HG02623 (cell line): ENCODE measurements at regions not wholly inside any gene's neighbourhood (a gene's known extent, or its start where the extent isn't known, plus 50 kb on each side); places are given as distances from the start of the nearest gene placed in this dataset.
A peak's percentile ranks its signal among the peaks of the same experiment; 100 is the strongest.

ENCODE experiments used
- ATAC-seq: cut with Tn5 transposase; IDR thresholded peaks from one replicate; pipeline ENCODE4 v1.9.1; 2021; ENCODE audit warnings: moderate library complexity; ENCODE audit not compliant: unreplicated experiment

GRCh38 chr11:92822410-92822809, 147.0 kb upstream of the MTNR1B start:
- no peak for ATAC-seq

GRCh38 chr11:92826136-92826535, 143.3 kb upstream of the MTNR1B start:
- no peak for ATAC-seq

DNA sequence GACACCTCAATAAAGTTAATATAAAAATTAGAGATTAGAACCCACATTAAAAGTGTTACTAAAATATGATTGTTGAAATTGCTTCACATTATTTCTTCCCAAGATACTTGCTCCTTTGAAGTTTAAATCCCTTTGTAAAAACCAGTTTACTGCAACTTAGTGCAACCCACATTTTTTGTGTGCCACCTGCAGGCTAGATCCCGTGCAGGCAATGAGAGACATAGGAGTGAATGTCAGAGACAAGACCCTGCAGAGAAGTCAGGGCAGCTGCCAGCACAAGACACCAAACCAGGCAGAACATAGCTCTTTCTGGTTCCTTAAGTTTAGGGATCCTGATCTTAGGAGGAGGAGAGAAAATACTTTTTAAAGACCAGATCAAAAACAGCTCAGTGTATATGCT, 142.8 kb upstream of the MTNR1B start:
- no peak for ATAC-seq

GRCh38 chr11:92827132-92827531, 142.3 kb upstream of the MTNR1B start:
- no peak for ATAC-seq

DNA sequence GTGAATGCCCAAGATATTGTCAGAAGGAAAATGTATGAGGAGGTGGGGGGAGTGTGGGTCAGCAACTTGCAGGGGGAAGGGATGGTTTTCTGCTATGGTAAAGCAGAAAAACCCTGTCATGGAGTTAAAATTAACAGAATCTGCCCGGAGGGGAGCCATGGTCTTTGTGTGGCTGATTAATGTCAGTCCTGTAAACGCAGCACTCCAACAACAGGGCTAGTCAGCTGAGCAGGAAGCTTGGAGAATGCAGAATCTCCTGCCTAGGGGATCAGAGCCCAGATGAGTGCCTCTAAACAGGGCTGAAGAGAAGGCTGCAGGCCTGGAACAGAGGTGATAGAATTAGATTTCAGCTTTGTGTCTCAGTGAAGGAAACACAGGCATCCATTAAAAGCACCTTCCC, 140.9 kb upstream of the MTNR1B start:
- no peak for ATAC-seq

- no peak for ATAC-seq
These were observed 140.3 kb upstream of the MTNR1B start for GRCh38 chr11:92829121-92829520.

- ATAC-seq = no peak
These were observed 139.8 kb upstream of the MTNR1B start for GRCh38 chr11:92829671-92830070.

DNA sequence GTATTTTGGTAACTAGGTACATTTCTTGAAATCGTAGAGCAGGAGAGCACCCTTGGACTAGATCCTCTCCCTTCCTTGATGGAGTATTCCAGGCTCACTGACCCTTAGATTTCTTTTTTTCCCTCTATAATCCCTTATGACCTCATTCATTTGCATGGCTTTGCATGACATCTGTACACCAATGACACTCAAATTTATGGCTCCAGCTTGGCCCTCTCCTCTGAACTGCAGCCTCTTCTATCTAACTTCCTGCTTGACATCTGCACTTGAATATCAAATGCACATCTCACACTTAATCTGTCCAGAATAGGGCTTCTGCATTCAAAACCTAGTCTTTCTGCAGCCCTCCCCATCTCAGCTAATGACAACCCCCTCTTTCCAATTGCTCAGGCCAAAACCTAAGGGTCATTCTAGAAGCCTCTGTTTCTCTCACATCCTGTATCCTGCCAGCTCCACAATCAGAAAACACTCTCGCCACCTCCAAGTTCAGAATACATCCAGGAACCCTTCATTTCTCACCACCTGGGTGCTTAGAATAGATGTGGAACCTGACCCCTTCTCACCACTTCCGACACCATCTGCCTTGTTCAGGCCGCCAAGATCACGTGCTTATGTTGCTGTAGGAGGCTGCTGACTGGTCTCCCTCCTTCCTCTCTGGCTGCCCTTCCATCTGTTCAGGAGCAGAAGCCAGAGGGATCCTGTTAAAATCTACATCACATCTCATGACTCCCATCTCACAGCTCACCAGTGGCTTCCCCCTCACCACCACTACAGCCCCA, 138.9 kb upstream of the MTNR1B start:
- ATAC-seq = peak; percentile 79

- no peak for ATAC-seq
These were observed 135.0 kb upstream of the MTNR1B start for GRCh38 chr11:92834296-92835020.

- no peak for ATAC-seq
These were observed 131.9 kb upstream of the MTNR1B start for GRCh38 chr11:92837595-92837994.

DNA sequence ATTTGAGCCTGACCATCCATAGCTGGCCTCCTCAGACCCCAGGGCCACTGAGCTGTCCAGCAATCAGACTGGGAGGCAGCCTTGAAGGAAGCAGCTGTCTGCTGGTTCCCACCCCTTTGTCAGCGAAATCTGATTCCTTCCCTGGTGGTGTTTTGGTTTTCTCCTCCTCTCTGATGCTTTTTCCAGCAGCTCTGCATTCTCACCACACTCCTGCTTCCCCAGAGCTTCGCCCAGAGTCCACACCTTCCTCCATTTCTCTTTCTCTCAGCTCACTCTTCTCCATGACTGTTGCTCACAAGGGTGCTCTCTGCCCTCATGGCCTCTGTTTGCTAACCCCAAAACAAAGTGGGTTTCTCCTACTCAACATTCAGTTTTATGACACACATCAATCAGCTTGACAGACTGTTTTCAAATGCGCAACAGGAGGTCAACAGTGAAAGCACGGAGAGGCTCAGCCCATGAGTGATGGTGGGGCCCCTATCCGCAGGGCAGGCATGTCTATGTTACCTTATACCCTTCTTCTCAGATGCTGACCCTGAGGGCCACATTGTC, 130.6 kb upstream of the MTNR1B start:
- ATAC-seq = no peak

DNA sequence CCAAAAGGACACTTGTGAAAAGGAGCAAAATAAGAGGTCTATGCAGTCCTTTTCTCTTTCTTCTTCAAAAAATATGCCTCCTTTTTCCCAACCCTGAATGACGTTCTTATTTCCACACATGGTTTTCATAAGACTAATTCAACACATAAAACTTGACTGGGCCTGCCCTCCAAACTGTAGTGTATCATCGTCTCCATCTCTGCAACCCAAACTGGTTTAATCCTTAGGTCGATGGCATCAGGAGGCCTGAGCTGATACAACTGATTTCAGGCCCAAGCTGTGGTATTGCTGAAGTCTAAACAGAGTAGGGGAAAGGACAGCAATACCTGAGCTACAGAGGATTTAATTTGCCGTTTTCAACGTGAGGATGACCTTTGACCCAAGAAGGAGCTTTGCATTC, 130.0 kb upstream of the MTNR1B start:
- ATAC-seq = no peak

DNA sequence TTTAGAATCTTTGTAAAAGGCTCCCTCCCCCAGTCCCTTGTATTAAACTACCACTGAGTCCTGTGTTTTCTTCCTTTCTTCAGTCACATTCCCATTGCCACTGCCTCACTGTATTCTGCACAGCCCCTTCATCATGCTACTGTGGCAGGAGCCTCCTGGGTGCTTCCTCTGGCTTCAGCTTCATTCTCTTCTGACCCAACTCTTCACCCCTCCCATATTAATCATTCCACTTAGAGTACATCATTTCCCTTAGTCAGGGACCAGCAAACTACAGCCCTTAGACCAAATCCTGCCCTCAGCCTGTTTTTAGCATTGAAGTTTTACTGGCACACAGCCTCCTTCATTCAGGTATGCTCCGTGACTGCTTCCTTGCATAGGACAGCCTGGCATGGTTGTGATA, 127.7 kb upstream of the MTNR1B start:
- no peak for ATAC-seq

- no peak for ATAC-seq
These were observed 126.0 kb upstream of the MTNR1B start for GRCh38 chr11:92843455-92843854.

DNA sequence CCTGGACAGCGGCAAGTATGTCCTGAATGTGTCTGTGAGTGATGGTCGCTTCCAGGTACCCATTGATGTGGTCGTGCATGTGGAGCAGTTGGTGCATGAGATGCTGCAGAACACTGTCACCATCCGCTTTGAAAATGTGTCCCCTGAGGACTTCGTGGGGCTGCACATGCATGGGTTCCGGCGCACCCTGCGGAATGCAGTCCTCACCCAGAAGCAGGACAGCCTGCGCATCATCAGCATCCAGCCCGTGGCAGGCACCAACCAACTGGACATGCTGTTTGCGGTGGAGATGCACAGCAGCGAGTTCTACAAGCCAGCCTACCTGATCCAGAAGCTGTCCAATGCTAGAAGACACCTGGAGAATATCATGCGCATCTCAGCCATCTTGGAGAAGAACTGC, 125.3 kb upstream of the MTNR1B start:
- ATAC-seq = no peak

GRCh38 chr11:92845390-92845789, 124.1 kb upstream of the MTNR1B start:
- no peak for ATAC-seq

- ATAC-seq = no peak
These were observed 123.6 kb upstream of the MTNR1B start for GRCh38 chr11:92845805-92846204.

GRCh38 chr11:92846491-92847125, 122.8 kb upstream of the MTNR1B start:
- no peak for ATAC-seq

DNA sequence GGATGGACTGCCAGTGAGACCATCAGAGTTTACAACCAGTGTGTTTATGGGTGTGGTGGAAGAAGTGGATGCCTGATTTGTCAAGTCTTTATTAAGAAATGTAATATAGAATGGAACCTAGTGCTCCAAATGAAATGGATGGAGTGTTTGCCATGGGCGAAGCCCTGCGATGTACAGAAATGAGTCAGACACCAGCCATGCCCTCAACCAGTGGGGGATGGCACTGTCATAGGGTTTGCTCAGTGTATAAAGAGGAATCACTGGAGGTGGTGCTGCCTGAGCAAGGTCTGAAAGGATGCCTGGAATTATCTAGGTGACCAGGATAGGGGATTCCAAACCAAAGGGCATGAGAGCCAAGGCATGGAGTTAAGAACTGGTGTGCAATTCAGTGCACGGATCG, 120.9 kb upstream of the MTNR1B start:
- no peak for ATAC-seq

DNA sequence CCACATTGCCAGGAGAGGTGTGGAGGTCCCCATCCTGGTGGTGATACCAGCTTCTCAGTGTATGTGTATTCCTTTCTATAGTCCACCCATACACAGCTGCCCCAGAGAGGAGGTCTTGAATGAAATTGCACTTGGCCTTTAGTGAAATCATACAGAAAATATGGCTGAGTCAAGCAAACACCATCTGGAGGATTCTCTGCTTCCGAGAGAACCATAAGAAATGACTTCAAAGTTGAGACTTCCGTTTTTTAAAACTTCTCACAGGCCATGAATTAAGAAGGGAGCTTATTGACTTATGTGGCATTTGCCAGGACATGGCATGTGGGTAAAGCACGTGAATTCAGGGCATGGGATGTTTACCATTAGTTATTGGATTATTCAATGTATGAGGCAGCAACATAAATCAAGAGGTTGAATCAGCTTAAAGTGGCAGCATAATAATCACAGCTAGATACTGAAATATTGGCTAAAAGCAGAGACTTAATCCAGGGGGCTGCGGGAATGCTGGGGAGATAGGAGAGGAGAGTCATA, 119.1 kb upstream of the MTNR1B start:
- ATAC-seq = no peak

DNA sequence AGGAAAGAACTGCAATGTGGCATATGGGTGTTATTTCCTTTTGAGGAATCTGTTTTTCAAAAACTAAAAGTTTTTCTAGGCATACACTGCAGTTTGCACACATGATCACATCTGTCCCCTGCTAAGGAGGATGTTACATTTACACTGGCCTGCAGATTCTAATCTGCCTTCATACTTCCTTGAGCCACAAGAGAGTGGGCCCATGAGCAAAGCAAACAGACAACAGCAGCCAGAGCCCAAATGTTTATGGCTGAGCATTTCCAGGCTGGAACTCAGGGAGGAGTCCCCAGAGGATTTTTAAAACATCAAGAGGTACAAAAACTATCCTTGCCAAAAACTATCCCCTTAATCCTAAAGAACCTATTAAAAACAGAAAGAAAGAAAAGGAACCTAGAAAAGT, 117.2 kb upstream of the MTNR1B start:
- no peak for ATAC-seq

GRCh38 chr11:92852946-92853345, 116.5 kb upstream of the MTNR1B start:
- ATAC-seq = no peak
